ENCODE measurements at regions not wholly inside any gene's neighbourhood (a gene's known extent, or its start where the extent isn't known, plus 50 kb on each side); places are given as distances from the start of the nearest gene placed in this dataset.

- no peak for TF ChIP-seq CTCF (conservative IDR thresholded peaks at IDR 0.05; ENCODE audit: low read depth, low read length)
- no peak for DNase-seq (ENCODE audit: low read depth)
- H3K4me3 ChIP-seq (ENCODE audit: low read length): no peak overlapping the region
Observed at GRCh38 chrX:63958134-63958865, 173.3 kb upstream of the ARHGEF9 start.

GRCh38 chrX:63935835-63936234, 150.8 kb upstream of the ARHGEF9 start:
- no peak overlapping the region for H3K4me3 ChIP-seq (ENCODE audit: low read length)
- DNase-seq (ENCODE audit: low read depth): no peak
- TF ChIP-seq CTCF (conservative IDR thresholded peaks at IDR 0.05; ENCODE audit: low read depth, low read length): no peak

GRCh38 chrX:63934791-63935190, 149.8 kb upstream of the ARHGEF9 start:
- no peak for TF ChIP-seq CTCF (conservative IDR thresholded peaks at IDR 0.05; ENCODE audit: low read depth, low read length)
- DNase-seq (ENCODE audit: low read depth): no peak
- H3K4me3 ChIP-seq (ENCODE audit: low read length): no peak overlapping the region

GRCh38 chrX:63934160-63934559, 149.1 kb upstream of the ARHGEF9 start:
- DNase-seq (ENCODE audit: low read depth): no peak
- no peak overlapping the region for H3K4me3 ChIP-seq (ENCODE audit: low read length)
- TF ChIP-seq CTCF (conservative IDR thresholded peaks at IDR 0.05; ENCODE audit: low read depth, low read length): no peak

GRCh38 chrX:63932907-63933306, 147.9 kb upstream of the ARHGEF9 start:
- no peak for DNase-seq (ENCODE audit: low read depth)
- TF ChIP-seq CTCF (conservative IDR thresholded peaks at IDR 0.05; ENCODE audit: low read depth, low read length): no peak
- H3K4me3 ChIP-seq (ENCODE audit: low read length): no peak overlapping the region

- TF ChIP-seq CTCF (conservative IDR thresholded peaks at IDR 0.05; ENCODE audit: low read depth, low read length): no peak
- no peak overlapping the region for H3K4me3 ChIP-seq (ENCODE audit: low read length)
- no peak for DNase-seq (ENCODE audit: low read depth)
Observed at GRCh38 chrX:63932006-63932405, 147.0 kb upstream of the ARHGEF9 start.

GRCh38 chrX:63930140-63930539, 145.1 kb upstream of the ARHGEF9 start:
- peak; percentile 43 for TF ChIP-seq CTCF (conservative IDR thresholded peaks at IDR 0.05; ENCODE audit: low read depth, low read length)
- no peak overlapping the region for H3K4me3 ChIP-seq (ENCODE audit: low read length)
- no peak for DNase-seq (ENCODE audit: low read depth)
